PC-3 (cell line): ENCODE measurements at regions not wholly inside any gene's neighbourhood (a gene's known extent, or its start where the extent isn't known, plus 50 kb on each side); places are given as distances from the start of the nearest gene placed in this dataset.
"Not testable (repeated sequence)": the region's sequence is repeated elsewhere in the genome, so short reads cannot be mapped to it uniquely, and the experiment has no call there.

Experiments
- ATAC-seq: fragments of 200-7000 bp; cut with Tn5 transposase; 2 replicates; pipeline ENCODE4 v1.9.1; 2020; ENCODE audit warnings: mild to moderate bottlenecking, moderate library complexity
- BruUV-seq: library from RNA; stranded (reverse); fragments of 400-500 nt; replicated peaks from 2 replicates; lab custom pipeline; 2021; lab: Mats Ljungman, UMichigan
- CTCF ChIA-PET: fragments of 300-600 bp; sonication (Branson Sonifier 250); formaldehyde crosslinking; loops from one replicate; lab custom pipeline; 2022; ENCODE audit warnings: antibody characterized with exemption; lab: Charles Lee
- POLR2A ChIA-PET: fragments of 300-600 bp; sonication (Branson Sonifier 250); formaldehyde crosslinking; loops from one replicate; lab custom pipeline; 2022; ENCODE audit warnings: antibody characterized with exemption; ENCODE audit not compliant: unreplicated experiment; lab: Charles Lee
- DNase-seq: peaks from one replicate; pipeline ENCODE4 v3.0.0-alpha.2; 2015
- H2AFZ ChIP-seq: fragments of 300-600 bp; sonication (generic); 2 replicates; pipeline ENCODE4 v1.6.0; 2016; ENCODE audit warnings: antibody characterized with exemption, low read length
- H3F3A ChIP-seq: fragments of 300-600 bp; sonication (generic); one replicate; pipeline ENCODE4 v1.6.0; 2017; ENCODE audit warnings: antibody characterized with exemption, low read length, control low read depth, mild to moderate bottlenecking; ENCODE audit not compliant: unreplicated experiment
- H3K27ac ChIP-seq: fragments of 300-600 bp; sonication (generic); 2 replicates; pipeline ENCODE4 v1.5.1; 2016; ENCODE audit warnings: mild to moderate bottlenecking, low read length
- H3K27me3 ChIP-seq: fragments of 300-600 bp; sonication (generic); 2 replicates; pipeline ENCODE4 v1.6.1; 2016; ENCODE audit warnings: low read length, mixed read lengths
- H3K36me3 ChIP-seq: fragments of 300-600 bp; sonication (generic); 2 replicates; pipeline ENCODE4 v1.6.1; 2016; ENCODE audit warnings: low read depth, mixed run types, low read length, mixed read lengths
- H3K4me1 ChIP-seq: fragments of 300-600 bp; sonication (generic); 2 replicates; pipeline ENCODE4 v1.5.1; 2016; ENCODE audit warnings: low read length; ENCODE audit not compliant: insufficient read depth
- H3K4me2 ChIP-seq: fragments of 300-600 bp; sonication (generic); 2 replicates; pipeline ENCODE4 v1.6.0; 2016; ENCODE audit warnings: low read length
- H3K4me3 ChIP-seq: fragments of 300-600 bp; sonication (generic); 2 replicates; pipeline ENCODE4 v1.5.1; 2016; ENCODE audit warnings: mild to moderate bottlenecking, low read length, mixed read lengths
- H3K79me2 ChIP-seq: fragments of 300-600 bp; sonication (generic); 2 replicates; pipeline ENCODE4 v1.6.1; 2017; ENCODE audit warnings: low read length, mixed read lengths
- H3K9ac ChIP-seq: fragments of 300-600 bp; sonication (generic); 2 replicates; pipeline ENCODE4 v1.6.0; 2016; ENCODE audit warnings: mild to moderate bottlenecking, low read length
- H3K9me2 ChIP-seq: fragments of 300-600 bp; sonication (generic); replicated peaks from 2 replicates; pipeline ENCODE4 v1.6.1; 2016; ENCODE audit warnings: mixed run types, low read length, mixed read lengths
- H3K9me3 ChIP-seq: fragments of 300-600 bp; sonication (generic); 2 replicates; pipeline ENCODE4 v1.6.1; 2016; ENCODE audit warnings: low read length, mixed read lengths
- H4K20me1 ChIP-seq: fragments of 300-600 bp; sonication (generic); 2 replicates; pipeline ENCODE4 v1.6.1; 2016; ENCODE audit warnings: low read length, mixed read lengths
- EZH2 ChIP-seq: fragments of 300-600 bp; sonication (generic); IDR thresholded peaks from one replicate; pipeline ENCODE4 v1.6.1; 2017; ENCODE audit warnings: antibody characterized with exemption, mild to moderate bottlenecking, low read length; ENCODE audit not compliant: unreplicated experiment
- EZH2phosphoT487 ChIP-seq: fragments of 300-600 bp; sonication (generic); IDR thresholded peaks from 2 replicates; pipeline ENCODE4 v1.6.1; 2018; ENCODE audit warnings: mild to moderate bottlenecking, antibody characterized with exemption, low read length, borderline replicate concordance
- intact Hi-C: fragments of 100-400 bp; cut with micrococcal nuclease; formaldehyde crosslinking; loops from 2 replicates; pipeline ENCODE4 v1.9.0; 2023
- TF ChIP-seq, protein P1 (sequence below): fragments of 300-600 bp; sonication (generic); conservative IDR thresholded peaks from 2 replicates; pipeline ENCODE4 v1.5.1; 2017; ENCODE audit warnings: antibody characterized with exemption, low read depth, mild to moderate bottlenecking, low read length

DNA sequence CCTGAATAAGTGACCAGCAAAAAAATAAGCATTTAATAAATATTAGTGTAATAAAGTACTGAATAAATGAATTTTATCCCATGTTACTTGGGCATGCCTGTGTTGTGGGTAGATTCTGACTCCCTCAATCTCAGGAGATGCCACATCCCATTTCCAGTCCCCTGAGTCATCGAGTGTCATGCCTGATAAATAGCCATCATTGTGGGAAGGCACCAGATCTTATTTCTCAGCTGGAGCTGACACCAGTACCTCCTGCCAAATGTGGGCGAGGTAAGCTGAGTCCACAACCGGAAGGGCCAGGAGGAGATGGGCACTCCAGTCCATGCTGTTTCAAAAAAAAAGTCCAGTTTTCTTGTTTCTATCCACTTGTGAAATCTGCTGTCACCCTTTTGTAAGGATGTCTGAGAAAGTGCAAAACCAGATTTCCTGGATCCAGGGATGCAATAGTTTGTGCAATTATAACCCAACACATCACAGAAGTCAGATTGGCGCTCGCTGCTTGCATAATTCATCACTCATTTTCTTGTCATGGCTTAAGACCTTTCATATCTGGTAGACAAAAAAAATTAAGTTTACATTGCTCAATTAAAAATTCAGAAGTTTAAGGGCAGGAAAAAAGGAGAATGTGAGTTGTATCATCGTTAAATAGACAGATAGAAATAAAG, 311.6 kb downstream of the MIAT start:
- ATAC-seq (no peak), DNase-seq (peak; percentile 1)
- POLR2A ChIA-PET: no interaction called here
- Histone ChIP-seq H3K4me1 (no peaks in the 10 kb centered on the region), H3K4me3 (no peak overlapping the region), H2AFZ (no peak overlapping the region), H3K36me3 (no peaks in the 10 kb centered on the region), H3K9me2 (no peaks in the 10 kb centered on the region), H3K9ac (no peak overlapping the region), H3K79me2 (no peaks in the 10 kb centered on the region), H3K9me3 (no peaks in the 10 kb centered on the region), H3K4me2 (no peak overlapping the region), H3K27ac (no peak overlapping the region), H4K20me1 (no peaks in the 10 kb centered on the region), H3F3A (no peaks in the 10 kb centered on the region), H3K27me3 (no peaks in the 10 kb centered on the region)
- no peak for TF ChIP-seq EZH2phosphoT487
- TF ChIP-seq, protein P1, sequence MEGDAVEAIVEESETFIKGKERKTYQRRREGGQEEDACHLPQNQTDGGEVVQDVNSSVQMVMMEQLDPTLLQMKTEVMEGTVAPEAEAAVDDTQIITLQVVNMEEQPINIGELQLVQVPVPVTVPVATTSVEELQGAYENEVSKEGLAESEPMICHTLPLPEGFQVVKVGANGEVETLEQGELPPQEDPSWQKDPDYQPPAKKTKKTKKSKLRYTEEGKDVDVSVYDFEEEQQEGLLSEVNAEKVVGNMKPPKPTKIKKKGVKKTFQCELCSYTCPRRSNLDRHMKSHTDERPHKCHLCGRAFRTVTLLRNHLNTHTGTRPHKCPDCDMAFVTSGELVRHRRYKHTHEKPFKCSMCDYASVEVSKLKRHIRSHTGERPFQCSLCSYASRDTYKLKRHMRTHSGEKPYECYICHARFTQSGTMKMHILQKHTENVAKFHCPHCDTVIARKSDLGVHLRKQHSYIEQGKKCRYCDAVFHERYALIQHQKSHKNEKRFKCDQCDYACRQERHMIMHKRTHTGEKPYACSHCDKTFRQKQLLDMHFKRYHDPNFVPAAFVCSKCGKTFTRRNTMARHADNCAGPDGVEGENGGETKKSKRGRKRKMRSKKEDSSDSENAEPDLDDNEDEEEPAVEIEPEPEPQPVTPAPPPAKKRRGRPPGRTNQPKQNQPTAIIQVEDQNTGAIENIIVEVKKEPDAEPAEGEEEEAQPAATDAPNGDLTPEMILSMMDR: no peak
- no TSS peak for BruUV-seq
- CTCF ChIA-PET: no interaction called here
- intact Hi-C loops: no loop called here

DNA sequence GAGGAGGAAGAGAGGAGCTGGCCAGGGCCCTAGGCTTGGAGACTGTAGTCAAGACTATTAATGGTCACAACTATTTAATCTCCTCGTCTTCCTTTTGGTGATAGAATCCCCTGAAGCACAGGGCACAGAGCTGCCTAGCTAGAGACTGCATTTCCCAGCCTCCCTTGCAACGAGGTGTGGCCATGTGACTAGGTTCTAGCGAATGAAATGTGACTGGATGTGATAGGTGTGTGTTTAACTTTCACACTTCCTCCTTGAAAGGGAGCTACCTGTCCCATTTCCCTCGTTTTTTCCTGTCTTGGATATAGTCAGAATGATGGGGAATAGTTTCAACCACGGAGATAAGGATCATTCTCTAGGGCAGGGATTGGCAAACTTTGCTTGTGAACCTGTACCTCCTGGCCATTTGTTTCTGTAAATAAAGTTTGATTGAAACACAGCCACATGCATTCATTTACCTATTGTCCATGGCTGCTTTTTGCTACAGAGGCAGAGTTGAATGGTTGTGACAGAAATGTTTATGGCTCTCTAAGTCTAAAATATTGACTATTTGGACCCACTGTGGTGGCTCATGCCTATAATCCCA, 313.5 kb downstream of the MIAT start:
- no peak overlapping the region for H2AFZ ChIP-seq
- intact Hi-C loops: no loop called here
- ATAC-seq: no peak
- no peaks in the 10 kb centered on the region for H3K4me1 ChIP-seq
- H3K79me2 ChIP-seq: no peaks in the 10 kb centered on the region
- POLR2A ChIA-PET: no interaction called here
- H3F3A ChIP-seq: no peaks in the 10 kb centered on the region
- no TSS peak for BruUV-seq
- H3K9me2 ChIP-seq: no peaks in the 10 kb centered on the region
- H3K27me3 ChIP-seq: no peaks in the 10 kb centered on the region
- CTCF ChIA-PET: no interaction called here
- no peaks in the 10 kb centered on the region for H3K36me3 ChIP-seq
- TF ChIP-seq EZH2phosphoT487 (no peak), EZH2 (no peak)
- TF ChIP-seq, protein P1: no peak
- no peaks in the 10 kb centered on the region for H4K20me1 ChIP-seq
- H3K4me2 ChIP-seq: no peak overlapping the region
- no peak overlapping the region for H3K4me3 ChIP-seq
- no peak for DNase-seq
- no peak overlapping the region for H3K9ac ChIP-seq
- H3K9me3 ChIP-seq: no peaks in the 10 kb centered on the region
- H3K27ac ChIP-seq: no peak overlapping the region

DNA sequence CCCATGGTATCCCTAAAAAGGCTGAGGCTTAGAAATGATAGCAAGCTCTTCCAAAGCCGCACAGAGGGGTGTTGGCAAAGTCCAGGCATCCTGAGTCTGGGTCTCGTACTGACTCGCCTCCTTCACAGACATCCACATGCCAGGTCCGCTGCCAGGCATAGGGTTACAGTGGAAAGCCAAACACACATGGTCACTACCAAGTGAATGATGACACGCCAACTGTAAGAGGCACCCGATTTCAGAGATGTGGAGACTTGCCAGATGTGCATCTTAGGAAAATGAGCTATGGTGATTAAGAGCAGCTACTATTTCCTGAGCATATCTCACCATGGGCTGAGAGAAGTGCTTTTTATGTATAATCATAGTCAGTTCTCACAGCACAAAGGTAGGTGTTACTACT, 314.9 kb downstream of the MIAT start:
- Histone ChIP-seq H3K4me2 (no peak overlapping the region), H3K79me2 (no peaks in the 10 kb centered on the region), H3K27ac (no peak overlapping the region), H4K20me1 (no peaks in the 10 kb centered on the region), H3K36me3 (no peaks in the 10 kb centered on the region), H3K9me3 (no peaks in the 10 kb centered on the region), H3K4me3 (no peak overlapping the region), H3F3A (no peaks in the 10 kb centered on the region), H3K9ac (no peak overlapping the region), H3K9me2 (no peaks in the 10 kb centered on the region), H3K4me1 (no peaks in the 10 kb centered on the region), H3K27me3 (no peaks in the 10 kb centered on the region), H2AFZ (no peak overlapping the region)
- intact Hi-C loops: no loop called here
- CTCF ChIA-PET: no interaction called here
- ATAC-seq (no peak), DNase-seq (no peak)
- no peak for TF ChIP-seq EZH2
- TF ChIP-seq EZH2phosphoT487: no peak
- TF ChIP-seq, protein P1: no peak
- POLR2A ChIA-PET: no interaction called here
- no TSS peak for BruUV-seq

DNA sequence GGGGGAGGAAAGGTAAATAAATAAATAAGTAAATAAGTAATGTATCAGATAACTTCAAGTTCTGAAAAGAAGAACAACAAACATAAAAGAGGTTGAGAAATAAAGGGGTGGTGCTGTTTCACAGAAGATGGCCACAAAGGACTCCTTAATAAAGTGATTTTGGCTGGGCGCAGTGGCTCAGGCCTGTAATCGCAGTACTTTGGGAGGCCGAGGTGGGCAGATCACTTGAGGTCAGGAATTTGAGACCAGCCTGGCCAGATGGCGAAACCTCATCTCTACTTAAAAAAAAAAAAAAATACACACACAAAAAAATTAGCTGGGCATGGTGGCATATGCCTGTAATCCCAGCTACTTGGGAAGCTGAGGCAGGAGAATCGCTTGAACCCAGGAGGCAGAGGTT, 315.5 kb downstream of the MIAT start:
- H3K9me2 ChIP-seq, H3K9ac ChIP-seq, BruUV-seq, H3K4me1 ChIP-seq, H3K27me3 ChIP-seq, H3K4me2 ChIP-seq, H3K79me2 ChIP-seq, H3K4me3 ChIP-seq, DNase-seq, intact Hi-C loops, CTCF ChIA-PET, H3K27ac ChIP-seq, POLR2A ChIA-PET, H3K36me3 ChIP-seq, H2AFZ ChIP-seq, H3K9me3 ChIP-seq, H3F3A ChIP-seq, H4K20me1 ChIP-seq, ATAC-seq: not testable (repeated sequence)
